GM20000 (cell line): ENCODE measurements at regions not wholly inside any gene's neighbourhood (a gene's known extent, or its start where the extent isn't known, plus 50 kb on each side); places are given as distances from the start of the nearest gene placed in this dataset.

Experiments
- DNase-seq: peaks from one replicate; pipeline ENCODE4 v3.0.0; 2012; ENCODE audit warnings: low spot score
- CTCF ChIP-seq: IDR thresholded peaks from 2 replicates; pipeline ENCODE4 v1.5.1; 2012; ENCODE audit warnings: mild to moderate bottlenecking, control low read depth; ENCODE audit errors: extremely low read depth, missing control alignments

DNA sequence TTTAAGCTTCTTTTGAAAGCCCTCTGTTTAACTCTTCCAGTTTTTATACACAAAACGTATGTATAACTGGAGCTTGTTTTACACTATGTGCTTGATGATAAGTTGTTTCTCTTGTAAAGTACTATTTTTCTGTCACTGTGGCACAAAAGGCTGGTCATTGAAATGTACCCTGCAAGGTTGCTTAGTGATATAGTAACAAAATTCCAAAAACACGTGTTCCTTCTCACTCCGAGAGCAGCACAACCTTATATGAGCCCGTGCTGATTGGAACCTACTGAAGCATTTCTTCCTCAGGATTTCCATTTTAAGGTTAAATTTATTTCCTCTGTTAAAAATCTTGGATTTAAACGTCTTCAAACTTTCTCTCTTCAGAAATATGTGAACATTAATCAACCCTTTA lies 772.9 kb upstream of the TENM3 start:
- no peak for TF ChIP-seq CTCF
- DNase-seq, result no peak

DNA sequence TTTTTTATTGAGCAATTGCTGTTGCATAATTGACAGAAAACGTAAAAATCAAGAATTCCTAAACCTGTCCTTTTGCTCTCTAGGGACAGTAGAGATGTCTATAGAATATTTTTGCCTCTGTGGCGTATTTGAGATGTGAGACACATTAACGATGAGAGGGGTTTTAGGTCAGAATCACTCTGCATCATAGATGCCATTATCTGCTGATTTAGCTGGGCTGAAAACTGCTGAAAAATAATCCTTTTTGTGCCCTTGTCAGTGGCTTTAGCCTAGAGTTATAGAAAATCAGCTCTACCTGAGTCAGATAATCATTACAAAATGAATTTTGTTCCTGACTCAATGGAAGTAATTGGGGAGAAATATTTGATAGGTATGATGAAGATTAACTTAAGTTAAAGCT lies 767.8 kb upstream of the TENM3 start:
- no peak for TF ChIP-seq CTCF
- DNase-seq, result no peak

DNA sequence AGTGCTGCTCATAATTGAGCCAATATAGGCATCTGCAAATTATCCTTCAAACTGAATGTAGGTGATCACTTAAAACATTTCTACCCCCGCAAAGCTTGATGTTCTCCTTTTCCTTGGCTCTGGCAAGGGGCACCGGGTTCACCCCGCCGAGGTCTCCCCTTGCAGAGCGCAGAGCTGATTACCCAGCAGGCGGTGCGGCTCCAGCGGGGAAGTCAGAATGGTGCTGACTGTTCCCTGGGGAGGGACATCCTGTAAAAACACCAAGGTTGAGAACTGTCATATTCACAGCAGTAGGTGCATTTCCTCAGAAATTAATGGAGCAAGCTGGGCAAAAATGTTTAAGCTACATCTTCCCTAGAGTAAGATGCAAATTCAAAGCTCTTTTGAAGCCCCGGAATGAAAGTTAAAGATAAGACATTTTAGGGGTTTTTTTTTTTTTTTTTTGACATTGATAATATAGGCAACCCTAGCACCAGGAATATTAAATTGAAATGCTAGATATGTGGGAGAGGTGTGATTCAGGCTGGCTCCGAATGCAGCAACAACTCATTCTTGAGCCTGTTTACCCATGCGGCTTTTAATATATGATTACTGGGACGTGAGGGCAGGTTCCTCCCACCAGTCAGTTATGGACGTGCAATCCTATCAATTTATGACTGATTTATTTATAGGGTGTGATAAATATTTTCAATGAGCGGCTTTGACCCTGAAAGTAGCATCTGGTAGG lies 767.3 kb upstream of the TENM3 start:
- no peak for DNase-seq

GRCh38 chr4:181476508-181476890 lies 766.7 kb upstream of the TENM3 start:
- no peak for TF ChIP-seq CTCF
- no peak for DNase-seq

More for the DNA sequence above, 767.3 kb upstream of the TENM3 start:
- TF ChIP-seq CTCF, result no peak

GRCh38 chr4:181477591-181477990 lies 765.6 kb upstream of the TENM3 start:
- DNase-seq, result no peak
- TF ChIP-seq CTCF, result no peak

DNA sequence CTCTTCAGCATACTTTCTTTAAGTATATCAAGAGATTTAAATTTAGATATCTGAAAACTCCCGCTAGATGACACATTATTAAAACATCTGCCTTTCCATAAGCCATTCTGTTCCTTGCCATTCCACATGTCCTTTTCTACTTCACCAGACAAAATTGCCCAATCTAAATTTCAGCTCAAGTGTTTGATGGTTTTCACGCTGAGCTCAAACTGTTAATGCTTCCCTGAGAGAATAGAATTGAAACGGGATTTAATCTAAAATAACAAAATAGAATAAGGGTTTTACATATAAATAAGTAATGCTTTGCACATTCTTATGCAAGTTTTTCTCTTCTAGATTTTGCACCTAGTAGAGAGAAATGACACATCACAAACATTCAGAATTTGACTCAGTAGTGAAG lies 764.5 kb upstream of the TENM3 start:
- no peak for DNase-seq
- no peak for TF ChIP-seq CTCF

GRCh38 chr4:181479141-181479540 lies 764.1 kb upstream of the TENM3 start:
- no peak for DNase-seq

More at GRCh38 chr4:181479141-181479540, 764.1 kb upstream of the TENM3 start:
- no peak for TF ChIP-seq CTCF
